OCI-LY3 (cell line): ENCODE measurements at regions not wholly inside any gene's neighbourhood (a gene's known extent, or its start where the extent isn't known, plus 50 kb on each side); places are given as distances from the start of the nearest gene placed in this dataset.

Source experiments
- H2AFZ ChIP-seq: fragments of 200-600, 300-600 bp; shearing (Covaris generic); 2 replicates; pipeline ENCODE4 v1.6.0; 2014; ENCODE audit warnings: antibody characterized with exemption, low read depth, low read length
- H3K27ac ChIP-seq: fragments of 200-600, 300-600 bp; sonication (generic); 2 replicates; pipeline ENCODE4 v1.5.1; 2014; ENCODE audit warnings: mild to moderate bottlenecking, low read length, moderate library complexity, mixed read lengths
- H3K27me3 ChIP-seq: fragments of 200-600, 300-600 bp; sonication (generic); 2 replicates; pipeline ENCODE4 v1.6.1; 2014; ENCODE audit warnings: low read depth, low read length, mixed read lengths
- H3K36me3 ChIP-seq: fragments of 200-600, 300-600 bp; sonication (generic); replicated peaks from 2 replicates; pipeline ENCODE3; 2014; ENCODE audit warnings: low read depth, low read length, mixed read lengths
- H3K4me1 ChIP-seq: fragments of 300-600, 200-600 bp; sonication (generic); 2 replicates; pipeline ENCODE4 v1.6.1; 2014; ENCODE audit warnings: low read length, mixed read lengths
- H3K4me2 ChIP-seq: fragments of 200-600, 300-600 bp; sonication (generic); 2 replicates; pipeline ENCODE4 v1.6.1; 2014; ENCODE audit warnings: low read length, mixed read lengths
- H3K4me3 ChIP-seq: fragments of 300-600, 200-600 bp; sonication (generic); 2 replicates; pipeline ENCODE4 v1.5.1; 2014; ENCODE audit warnings: antibody characterized with exemption, mild to moderate bottlenecking, low read length, moderate library complexity
- H3K79me2 ChIP-seq: fragments of 300-600, 200-600 bp; shearing (Covaris generic); 2 replicates; pipeline ENCODE4 v1.6.1; 2014; ENCODE audit warnings: mild to moderate bottlenecking, low read length, mixed read lengths
- H3K9ac ChIP-seq: fragments of 300-600, 200-600 bp; shearing (Covaris generic); 2 replicates; pipeline ENCODE4 v1.6.0; 2014; ENCODE audit warnings: mild to moderate bottlenecking, low read length, moderate library complexity
- H3K9me3 ChIP-seq: fragments of 200-600, 300-600 bp; shearing (Covaris generic); 2 replicates; pipeline ENCODE4 v1.6.1; 2014; ENCODE audit warnings: low read length, mixed read lengths; ENCODE audit not compliant: insufficient read depth
- H4K20me1 ChIP-seq: fragments of 200-600, 300-600 bp; sonication (generic); 2 replicates; pipeline ENCODE4 v1.6.1; 2016; ENCODE audit warnings: low read length, mixed read lengths; ENCODE audit not compliant: insufficient read depth
- EZH2phosphoT487 ChIP-seq: fragments of 200-600 bp; shearing (Covaris generic); IDR thresholded peaks from 2 replicates; pipeline ENCODE4 v1.6.1; 2018; ENCODE audit warnings: antibody characterized with exemption, mixed run types, low read depth
- TF ChIP-seq, protein P1 (sequence below): fragments of 200-600, 300-600 bp; sonication (generic); IDR thresholded peaks from 2 replicates; pipeline ENCODE4 v1.5.1; 2014; ENCODE audit warnings: antibody characterized with exemption, low read length, low read depth

DNA sequence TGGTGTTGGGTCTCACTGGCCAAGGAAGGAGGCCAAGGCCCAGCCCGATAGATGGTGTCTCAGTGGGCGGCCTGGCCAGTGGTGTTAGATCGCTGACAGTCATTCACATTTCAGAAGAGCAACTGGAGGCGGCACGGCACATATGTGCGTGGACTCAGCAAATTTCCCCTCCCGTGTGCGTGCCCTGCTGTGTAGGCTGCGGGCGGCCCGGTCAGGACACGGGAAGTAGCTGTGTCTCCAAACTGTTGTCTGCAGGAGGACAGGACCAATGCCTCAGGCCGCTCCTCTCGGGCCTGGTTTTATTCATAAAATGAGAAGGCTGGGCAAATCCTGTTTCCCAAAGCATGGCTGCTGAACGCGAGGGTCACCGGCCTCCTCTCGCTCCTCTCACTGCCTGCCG is 711.7 kb downstream of the BRD1 start:
- TF ChIP-seq, protein P1, sequence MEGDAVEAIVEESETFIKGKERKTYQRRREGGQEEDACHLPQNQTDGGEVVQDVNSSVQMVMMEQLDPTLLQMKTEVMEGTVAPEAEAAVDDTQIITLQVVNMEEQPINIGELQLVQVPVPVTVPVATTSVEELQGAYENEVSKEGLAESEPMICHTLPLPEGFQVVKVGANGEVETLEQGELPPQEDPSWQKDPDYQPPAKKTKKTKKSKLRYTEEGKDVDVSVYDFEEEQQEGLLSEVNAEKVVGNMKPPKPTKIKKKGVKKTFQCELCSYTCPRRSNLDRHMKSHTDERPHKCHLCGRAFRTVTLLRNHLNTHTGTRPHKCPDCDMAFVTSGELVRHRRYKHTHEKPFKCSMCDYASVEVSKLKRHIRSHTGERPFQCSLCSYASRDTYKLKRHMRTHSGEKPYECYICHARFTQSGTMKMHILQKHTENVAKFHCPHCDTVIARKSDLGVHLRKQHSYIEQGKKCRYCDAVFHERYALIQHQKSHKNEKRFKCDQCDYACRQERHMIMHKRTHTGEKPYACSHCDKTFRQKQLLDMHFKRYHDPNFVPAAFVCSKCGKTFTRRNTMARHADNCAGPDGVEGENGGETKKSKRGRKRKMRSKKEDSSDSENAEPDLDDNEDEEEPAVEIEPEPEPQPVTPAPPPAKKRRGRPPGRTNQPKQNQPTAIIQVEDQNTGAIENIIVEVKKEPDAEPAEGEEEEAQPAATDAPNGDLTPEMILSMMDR, result no peak
- no peak for TF ChIP-seq EZH2phosphoT487

DNA sequence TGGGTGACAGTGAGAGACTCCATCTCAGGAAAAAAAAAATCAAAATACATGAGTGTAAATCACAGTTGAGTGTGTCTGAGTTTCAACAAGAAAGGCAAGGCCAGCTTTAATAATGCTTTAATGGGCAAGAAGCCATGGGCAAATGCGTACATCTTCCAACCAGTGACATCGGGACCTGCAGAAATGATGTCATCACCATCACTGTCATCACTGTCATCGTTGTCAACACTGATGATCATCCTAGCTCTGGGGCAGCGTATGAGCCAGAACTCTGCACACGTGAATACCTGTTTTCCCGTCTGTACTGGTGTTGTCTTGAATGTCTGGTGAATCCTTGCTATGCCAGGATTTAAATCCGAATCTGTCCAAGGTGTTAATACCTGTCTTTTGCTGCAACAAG is 712.5 kb downstream of the BRD1 start:
- H2AFZ ChIP-seq, result no peak overlapping the region
- H3K27me3 ChIP-seq, result no peaks in the 10 kb centered on the region
- H3K4me1 ChIP-seq, result no peaks in the 10 kb centered on the region
- H3K36me3 ChIP-seq, result no peaks in the 10 kb centered on the region
- H3K79me2 ChIP-seq, result no peaks in the 10 kb centered on the region
- no peak overlapping the region for H3K27ac ChIP-seq
- no peak overlapping the region for H3K9ac ChIP-seq
- H3K4me3 ChIP-seq, result no peak overlapping the region
- TF ChIP-seq, protein P1, result no peak
- no peak for TF ChIP-seq EZH2phosphoT487
- H3K4me2 ChIP-seq, result no peak overlapping the region
- no peaks in the 10 kb centered on the region for H4K20me1 ChIP-seq
- no peaks in the 10 kb centered on the region for H3K9me3 ChIP-seq

More for the DNA sequence above, 711.7 kb downstream of the BRD1 start:
- H3K79me2 ChIP-seq, result no peaks in the 10 kb centered on the region
- no peaks in the 10 kb centered on the region for H4K20me1 ChIP-seq
- no peak overlapping the region for H3K9ac ChIP-seq
- H3K4me3 ChIP-seq, result no peak overlapping the region
- no peaks in the 10 kb centered on the region for H3K36me3 ChIP-seq
- H3K4me2 ChIP-seq, result no peak overlapping the region
- H3K27me3 ChIP-seq, result no peaks in the 10 kb centered on the region
- H2AFZ ChIP-seq, result no peak overlapping the region
- no peak overlapping the region for H3K27ac ChIP-seq
- H3K4me1 ChIP-seq, result no peaks in the 10 kb centered on the region
- no peaks in the 10 kb centered on the region for H3K9me3 ChIP-seq

GRCh38 chr22:49113758-49114157 is 713.9 kb downstream of the BRD1 start:
- Histone ChIP-seq H2AFZ (no peak overlapping the region), H3K9ac (no peak overlapping the region), H3K27ac (no peak overlapping the region), H3K9me3 (no peaks in the 10 kb centered on the region), H4K20me1 (no peaks in the 10 kb centered on the region), H3K4me3 (no peak overlapping the region), H3K4me2 (no peak overlapping the region), H3K79me2 (no peaks in the 10 kb centered on the region), H3K4me1 (no peaks in the 10 kb centered on the region), H3K36me3 (no peaks in the 10 kb centered on the region), H3K27me3 (no peaks in the 10 kb centered on the region)
- TF ChIP-seq, protein P1, result no peak
- TF ChIP-seq EZH2phosphoT487, result no peak

DNA sequence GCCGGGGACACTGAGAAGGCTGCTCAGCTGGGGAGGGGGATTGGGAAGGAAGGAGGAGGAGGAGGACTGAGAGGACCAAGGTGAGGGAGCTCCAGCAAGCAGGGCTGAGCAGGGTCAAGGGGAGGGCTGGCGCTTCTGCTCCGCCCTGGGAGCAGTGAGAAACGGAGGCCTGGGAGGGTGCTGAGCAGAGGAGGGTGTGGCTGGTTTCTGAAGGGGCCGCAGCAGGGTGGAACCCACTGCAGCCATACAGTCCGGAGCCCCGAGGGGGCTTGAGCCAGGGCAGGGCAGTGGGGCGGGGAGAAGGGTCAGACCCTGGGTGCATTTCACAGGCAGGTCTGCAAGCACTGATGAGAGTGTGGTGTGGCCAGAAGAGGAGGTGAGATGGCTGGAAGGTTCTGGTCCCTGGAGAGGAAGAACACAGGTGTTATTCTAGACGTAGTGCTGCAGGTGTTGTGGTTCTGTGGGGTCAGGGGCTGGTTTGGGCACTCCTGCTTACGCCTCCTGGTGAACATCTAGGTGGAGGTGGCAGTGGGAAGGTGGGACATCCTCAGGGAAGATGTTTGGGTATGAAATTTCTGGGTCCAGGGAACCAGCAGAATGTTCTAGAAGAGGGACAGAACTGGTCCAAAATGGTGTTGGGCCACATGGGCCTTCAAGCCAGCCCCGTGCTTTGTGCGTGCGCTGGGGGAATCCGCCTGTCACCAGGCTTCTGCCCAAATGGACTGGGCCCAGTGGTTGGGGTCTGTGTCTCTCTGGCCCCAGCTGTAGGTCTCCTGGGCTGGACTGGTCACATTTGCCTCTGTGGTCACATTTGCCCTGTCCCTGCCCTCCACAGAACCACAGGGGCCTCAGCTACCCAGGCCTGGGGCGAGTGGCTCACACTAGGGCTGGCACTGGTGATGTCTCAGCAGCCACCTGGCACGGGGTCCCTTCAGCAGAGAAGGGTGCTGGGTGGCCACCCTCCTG is 714.7 kb downstream of the BRD1 start:
- no peaks in the 10 kb centered on the region for H4K20me1 ChIP-seq
- no peak overlapping the region for H2AFZ ChIP-seq
- H3K27me3 ChIP-seq, result no peaks in the 10 kb centered on the region
- TF ChIP-seq, protein P1, result no peak
- no peak for TF ChIP-seq EZH2phosphoT487
- H3K79me2 ChIP-seq, result no peaks in the 10 kb centered on the region
- no peak overlapping the region for H3K4me3 ChIP-seq
- H3K36me3 ChIP-seq, result no peaks in the 10 kb centered on the region
- H3K9ac ChIP-seq, result no peak overlapping the region
- H3K9me3 ChIP-seq, result no peaks in the 10 kb centered on the region
- H3K27ac ChIP-seq, result no peak overlapping the region
- no peak overlapping the region for H3K4me2 ChIP-seq
- H3K4me1 ChIP-seq, result no peaks in the 10 kb centered on the region
